Peyer's patch (tissue), 4 donors: ENCODE measurements at regions not wholly inside any gene's neighbourhood (a gene's known extent, or its start where the extent isn't known, plus 50 kb on each side); places are given as distances from the start of the nearest gene placed in this dataset.

ENCODE experiments used
- CTCF ChIP-seq, 6 experiments: fragments of 450-650 bp in 4 of 6; fragments of 200-600 bp in 2 of 6; sonication (generic) in 1 of 6; IDR thresholded peaks; one replicate each; pipeline ENCODE4 v1.5.1; 2017 to 2019; ENCODE audit warnings: antibody characterized with exemption in 6 of 6, mild to moderate bottlenecking in 3 of 6, moderate library complexity in 1 of 6
- POLR2A ChIP-seq, 2 donors: fragments of 450-650 bp; IDR thresholded peaks; one replicate each; pipeline ENCODE4 v1.5.1; 2017; ENCODE audit warnings: antibody characterized with exemption in 2 of 2, mild to moderate bottlenecking in 2 of 2, moderate library complexity in 2 of 2

- TF ChIP-seq CTCF (IDR thresholded peaks at IDR 0.05) (no peak), POLR2A (IDR thresholded peaks at IDR 0.05) (no peak)
These were observed 372.7 kb upstream of the ID2 start for GRCh38 chr2:8309131-8309530.
